ENCODE measurements at regions not wholly inside any gene's neighbourhood (a gene's known extent, or its start where the extent isn't known, plus 50 kb on each side); places are given as distances from the start of the nearest gene placed in this dataset.

GRCh38 chr1:81562934-81563333 is 237.8 kb upstream of the ADGRL2 start:
- no peaks in the 10 kb centered on the region for H3K27me3 Mint-ChIP-seq (ENCODE audit: unreplicated experiment)
- intact Hi-C loops (cut with micrococcal nuclease; ENCODE audit: unreplicated experiment): no loop called here
- CTCF ChIA-PET: no interaction called here
- no peak for TF ChIP-seq CTCF (IDR thresholded peaks at IDR 0.05; ENCODE audit: unreplicated experiment)
- H3K9me3 Mint-ChIP-seq (ENCODE audit: low read depth, unreplicated experiment): no peaks in the 10 kb centered on the region
- H3K36me3 Mint-ChIP-seq (ENCODE audit: insufficient read depth, unreplicated experiment): no peaks in the 10 kb centered on the region
- H3K4me1 Mint-ChIP-seq (ENCODE audit: low read depth, unreplicated experiment): no peaks in the 10 kb centered on the region
- DNase-seq: no peak
- no peak overlapping the region for H3K27ac Mint-ChIP-seq (ENCODE audit: unreplicated experiment)
- BruUV-seq (replicated peaks): no TSS peak
- H3K4me3 Mint-ChIP-seq (ENCODE audit: low read depth, unreplicated experiment): no peak overlapping the region

GRCh38 chr1:81560629-81561028 is 240.1 kb upstream of the ADGRL2 start:
- no peak for DNase-seq
- no peaks in the 10 kb centered on the region for H3K4me1 Mint-ChIP-seq (ENCODE audit: low read depth, unreplicated experiment)
- BruUV-seq (replicated peaks): no TSS peak
- CTCF ChIA-PET: no interaction called here
- intact Hi-C loops (cut with micrococcal nuclease; ENCODE audit: unreplicated experiment): no loop called here
- no peaks in the 10 kb centered on the region for H3K27me3 Mint-ChIP-seq (ENCODE audit: unreplicated experiment)
- H3K4me3 Mint-ChIP-seq (ENCODE audit: low read depth, unreplicated experiment): no peak overlapping the region
- no peak for TF ChIP-seq CTCF (IDR thresholded peaks at IDR 0.05; ENCODE audit: unreplicated experiment)
- H3K36me3 Mint-ChIP-seq (ENCODE audit: insufficient read depth, unreplicated experiment): no peaks in the 10 kb centered on the region
- H3K9me3 Mint-ChIP-seq (ENCODE audit: low read depth, unreplicated experiment): no peaks in the 10 kb centered on the region
- H3K27ac Mint-ChIP-seq (ENCODE audit: unreplicated experiment): no peak overlapping the region

DNA sequence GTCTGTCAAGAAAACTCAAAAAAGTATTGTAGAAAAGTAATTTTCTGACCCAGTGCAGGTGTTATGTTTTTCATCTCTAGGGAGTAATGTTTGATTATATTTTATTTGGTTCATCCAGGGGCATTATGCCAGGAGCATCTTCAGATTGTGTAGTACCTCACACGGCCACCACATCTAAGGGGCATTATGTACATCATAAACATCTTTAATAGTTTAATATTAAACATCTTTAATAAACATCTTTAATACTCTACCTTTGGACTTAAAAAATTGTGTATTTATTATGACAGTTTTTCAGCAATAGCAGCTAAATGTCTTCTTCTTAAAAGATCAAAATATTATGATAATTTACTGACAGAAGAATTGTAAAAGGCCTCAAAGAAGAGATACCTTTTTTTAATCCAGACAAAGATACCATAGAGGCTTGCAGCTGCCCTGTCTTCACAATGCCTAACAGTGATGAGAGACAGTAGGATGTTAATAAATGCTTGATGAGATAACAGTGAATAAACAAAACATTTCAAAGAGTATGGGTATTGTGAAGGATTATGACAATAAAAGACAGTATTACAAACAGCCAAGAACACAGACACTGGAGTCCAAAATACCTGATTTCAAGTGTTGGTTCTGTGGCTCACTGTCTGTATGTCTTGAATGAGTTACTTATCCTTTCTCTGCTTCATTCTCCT is 240.9 kb upstream of the ADGRL2 start:
- no peak for DNase-seq
- Mint-ChIP-seq H3K4me1 (ENCODE audit: low read depth, unreplicated experiment) (no peaks in the 10 kb centered on the region), H3K36me3 (ENCODE audit: insufficient read depth, unreplicated experiment) (no peaks in the 10 kb centered on the region), H3K9me3 (ENCODE audit: low read depth, unreplicated experiment) (no peaks in the 10 kb centered on the region), H3K4me3 (ENCODE audit: low read depth, unreplicated experiment) (no peak overlapping the region), H3K27ac (ENCODE audit: unreplicated experiment) (no peak overlapping the region), H3K27me3 (ENCODE audit: unreplicated experiment) (no peaks in the 10 kb centered on the region)
- BruUV-seq (replicated peaks): no TSS peak
- TF ChIP-seq CTCF (IDR thresholded peaks at IDR 0.05; ENCODE audit: unreplicated experiment): no peak
- intact Hi-C loops (cut with micrococcal nuclease; ENCODE audit: unreplicated experiment): no loop called here
- CTCF ChIA-PET: no interaction called here

DNA sequence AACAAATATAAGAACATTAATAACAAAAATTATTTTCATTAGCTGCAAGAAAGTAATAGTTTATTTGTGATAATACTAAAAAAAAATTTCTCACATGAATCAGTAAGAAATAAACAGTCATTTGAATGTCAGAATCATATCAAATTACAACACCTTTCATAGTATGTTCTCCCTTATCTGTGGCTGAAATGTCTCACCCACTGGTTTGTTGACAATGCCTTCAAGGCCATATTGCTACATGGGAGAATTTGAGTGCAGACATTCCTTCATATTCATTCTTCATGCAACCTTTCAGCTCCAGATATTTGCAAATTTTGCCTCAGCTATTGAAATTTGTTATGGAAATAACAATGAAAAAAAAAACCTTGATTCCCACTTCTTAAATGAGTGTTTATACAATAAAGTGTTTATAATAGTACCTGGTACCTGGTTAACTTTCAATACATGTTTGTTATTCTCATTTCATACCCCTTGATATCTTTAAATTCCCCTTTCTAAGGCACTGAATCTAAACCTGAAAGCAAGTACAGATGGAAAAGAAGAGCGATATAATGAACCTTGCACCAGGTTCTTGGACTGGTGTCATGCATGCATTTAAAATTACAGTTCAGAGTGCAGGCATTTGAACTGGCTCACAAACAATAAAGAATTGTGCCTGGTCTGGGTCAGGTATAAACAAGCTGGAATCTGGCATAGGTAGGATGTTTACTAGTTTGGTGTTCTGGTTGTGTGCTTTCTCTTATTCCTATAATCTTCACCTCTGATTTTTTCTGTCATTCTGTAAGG is 242.2 kb upstream of the ADGRL2 start:
- H3K9me3 Mint-ChIP-seq (ENCODE audit: low read depth, unreplicated experiment): no peaks in the 10 kb centered on the region
- no peak overlapping the region for H3K4me3 Mint-ChIP-seq (ENCODE audit: low read depth, unreplicated experiment)
- DNase-seq: no peak
- intact Hi-C loops (cut with micrococcal nuclease; ENCODE audit: unreplicated experiment): no loop called here
- CTCF ChIA-PET: no interaction called here
- H3K27ac Mint-ChIP-seq (ENCODE audit: unreplicated experiment): no peak overlapping the region
- no TSS peak for BruUV-seq (replicated peaks)
- H3K36me3 Mint-ChIP-seq (ENCODE audit: insufficient read depth, unreplicated experiment): no peaks in the 10 kb centered on the region
- no peaks in the 10 kb centered on the region for H3K4me1 Mint-ChIP-seq (ENCODE audit: low read depth, unreplicated experiment)
- TF ChIP-seq CTCF (IDR thresholded peaks at IDR 0.05; ENCODE audit: unreplicated experiment): no peak
- no peaks in the 10 kb centered on the region for H3K27me3 Mint-ChIP-seq (ENCODE audit: unreplicated experiment)
